ENCODE measurements at regions not wholly inside any gene's neighbourhood (a gene's known extent, or its start where the extent isn't known, plus 50 kb on each side); places are given as distances from the start of the nearest gene placed in this dataset.

DNA sequence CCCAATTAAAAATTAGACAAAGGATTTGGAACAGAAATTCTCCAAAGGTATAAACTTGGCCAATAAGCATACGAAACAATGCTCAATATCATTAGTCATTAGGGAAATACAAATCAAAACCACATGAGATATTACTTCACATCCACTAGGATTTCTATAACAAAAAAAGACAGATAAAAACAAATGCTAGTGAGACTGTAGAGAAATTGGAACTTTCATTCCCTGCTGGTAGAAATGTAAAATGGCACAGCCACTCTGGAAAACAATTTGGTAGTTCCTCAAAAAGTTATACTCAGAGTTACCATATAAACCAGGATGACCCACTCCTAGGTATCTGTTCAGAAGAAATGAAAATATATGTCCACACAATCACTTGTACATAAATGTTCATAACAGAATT lies 71.6 kb downstream of the RPL27A start:
- Histone ChIP-seq H3K36me3 (ENCODE audit: control insufficient read depth in 2 of 3, insufficient read depth in 3 of 3, low read length in 3 of 3) (no peaks in the 10 kb centered on the region), H3K27me3 (ENCODE audit: control insufficient read depth in 2 of 2, insufficient read depth in 2 of 2, low read length in 2 of 2) (no peaks in the 10 kb centered on the region), H3K27ac (ENCODE audit: low read depth, low read length) (no peak overlapping the region), H3K9me3 (ENCODE audit: control insufficient read depth in 2 of 3, low read length in 3 of 3) (no peaks in the 10 kb centered on the region), H3K4me3 (ENCODE audit: low read length) (no peak overlapping the region), H3K4me1 (ENCODE audit: control insufficient read depth in 2 of 2, insufficient read depth in 2 of 2, low read length in 2 of 2) (no peaks in the 10 kb centered on the region)
- ChIA-PET POLR2A (no interaction called here), CTCF (no interaction called here)
- Mint-ChIP-seq H3K27ac (no peak overlapping the region), H3K4me3 (no peak overlapping the region), H3K36me3 (peaks cover 0 to 5% (median 0%) of the 10 kb centered on the region in 5 donors), H3K4me1 (no peaks in the 10 kb centered on the region), H3K27me3 (peaks cover 5 to 17% (median 8%) of the 10 kb centered on the region in 5 donors), H3K9me3 (peaks cover 0 to 3% (median 0%) of the 10 kb centered on the region in 11 donors)
- intact Hi-C loops (cut with micrococcal nuclease) = no loop called here
- ATAC-seq = no peak
- DNase-seq = no peak

DNA sequence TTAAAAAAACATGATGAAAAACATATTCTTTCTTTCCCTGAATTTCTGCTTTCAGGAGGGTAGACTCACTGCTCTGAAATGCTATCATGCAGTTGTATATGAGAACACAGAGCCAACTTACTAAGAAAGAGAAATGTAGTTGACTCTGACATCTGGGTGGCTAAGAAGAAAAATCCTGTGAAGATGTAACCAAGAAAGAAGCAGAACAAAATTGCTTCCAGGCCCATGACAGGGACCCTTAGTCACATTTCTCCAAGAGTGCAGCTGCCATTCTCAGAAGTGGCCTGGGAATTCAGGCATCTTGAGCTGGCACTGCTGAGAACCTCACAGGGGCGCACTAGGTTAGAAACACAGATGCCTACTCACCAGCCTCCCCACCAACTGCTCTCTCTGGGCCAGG lies 73.6 kb downstream of the RPL27A start:
- H3K9me3 Mint-ChIP-seq = peaks cover 0 to 3% (median 0%) of the 10 kb centered on the region in 11 donors
- H3K27ac Mint-ChIP-seq = no peak overlapping the region
- ChIA-PET POLR2A (no interaction called here), CTCF (no interaction called here)
- Histone ChIP-seq H3K27me3 (ENCODE audit: control insufficient read depth in 2 of 2, insufficient read depth in 2 of 2, low read length in 2 of 2) (no peaks in the 10 kb centered on the region), H3K4me1 (ENCODE audit: control insufficient read depth in 2 of 2, insufficient read depth in 2 of 2, low read length in 2 of 2) (no peaks in the 10 kb centered on the region), H3K9me3 (ENCODE audit: control insufficient read depth in 2 of 3, low read length in 3 of 3) (no peaks in the 10 kb centered on the region), H3K4me3 (ENCODE audit: low read length) (no peak overlapping the region), H3K36me3 (ENCODE audit: control insufficient read depth in 2 of 3, insufficient read depth in 3 of 3, low read length in 3 of 3) (no peaks in the 10 kb centered on the region), H3K27ac (ENCODE audit: low read depth, low read length) (no peak overlapping the region)
- ATAC-seq (no peak), DNase-seq (no peak)
- intact Hi-C loops (cut with micrococcal nuclease) = no loop called here
- H3K36me3 Mint-ChIP-seq = peaks cover 0 to 5% (median 0%) of the 10 kb centered on the region in 5 donors
- H3K4me1 Mint-ChIP-seq = no peaks in the 10 kb centered on the region
- peaks cover 5 to 14% (median 8%) of the 10 kb centered on the region in 5 donors for H3K27me3 Mint-ChIP-seq
- no peak overlapping the region for H3K4me3 Mint-ChIP-seq

DNA sequence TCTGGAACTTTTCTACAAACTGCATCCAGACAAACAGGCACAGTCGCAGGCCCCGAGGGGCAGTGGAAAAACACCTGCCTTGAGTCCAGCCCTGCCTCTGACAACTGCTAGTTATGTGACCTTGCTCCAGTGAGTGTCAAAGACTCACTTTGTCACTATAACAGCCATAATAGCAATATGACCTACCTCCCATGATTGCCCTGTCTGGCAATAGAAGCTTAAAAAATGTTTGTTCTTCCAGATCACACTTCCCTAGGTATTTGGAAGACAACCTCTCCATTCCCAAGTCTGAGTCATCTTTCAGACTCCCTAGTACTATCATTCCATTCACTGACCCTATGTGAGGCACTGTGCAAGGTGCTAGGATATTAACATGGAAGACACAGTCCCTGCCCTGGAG lies 74.5 kb downstream of the RPL27A start:
- intact Hi-C loops (cut with micrococcal nuclease) = no loop called here
- CTCF ChIA-PET = no interaction called here
- H3K27ac ChIP-seq (ENCODE audit: low read depth, low read length) = no peak overlapping the region
- POLR2A ChIA-PET = no interaction called here
- no peaks in the 10 kb centered on the region for H3K9me3 ChIP-seq (ENCODE audit: control insufficient read depth in 2 of 3, low read length in 3 of 3)
- Mint-ChIP-seq H3K27ac (no peak overlapping the region), H3K27me3 (peaks cover 0 to 7% (median under 1%) of the 10 kb centered on the region in 5 donors), H3K4me3 (no peak overlapping the region), H3K36me3 (no peaks in the 10 kb centered on the region), H3K4me1 (no peaks in the 10 kb centered on the region), H3K9me3 (peaks cover 0 to 2% (median 0%) of the 10 kb centered on the region in 11 donors)
- H3K36me3 ChIP-seq (ENCODE audit: control insufficient read depth in 2 of 3, insufficient read depth in 3 of 3, low read length in 3 of 3) = no peaks in the 10 kb centered on the region
- no peaks in the 10 kb centered on the region for H3K27me3 ChIP-seq (ENCODE audit: control insufficient read depth in 2 of 2, insufficient read depth in 2 of 2, low read length in 2 of 2)
- no peak for ATAC-seq
- no peak for DNase-seq
- no peak overlapping the region for H3K4me3 ChIP-seq (ENCODE audit: low read length)
- H3K4me1 ChIP-seq (ENCODE audit: control insufficient read depth in 2 of 2, insufficient read depth in 2 of 2, low read length in 2 of 2) = no peaks in the 10 kb centered on the region

DNA sequence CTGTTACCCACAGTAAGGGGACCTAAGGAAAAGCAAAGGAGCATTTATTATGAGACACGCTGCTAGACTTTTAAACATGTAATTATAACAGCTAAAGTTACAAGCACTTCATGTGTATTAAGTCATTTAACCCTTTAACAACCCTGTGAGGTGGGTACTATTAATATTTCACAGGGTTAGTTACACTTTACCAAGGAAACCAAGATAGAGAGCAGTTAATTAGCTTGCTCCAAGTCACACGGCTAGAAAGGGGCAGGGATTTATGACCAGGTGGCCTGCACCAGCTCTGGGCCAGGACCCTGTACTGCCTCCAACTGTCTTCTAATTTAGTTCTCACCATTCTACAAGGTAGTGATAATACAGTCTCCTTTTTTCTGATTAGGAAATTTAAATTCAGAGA lies 74.9 kb downstream of the RPL27A start:
- Mint-ChIP-seq H3K36me3 (no peaks in the 10 kb centered on the region), H3K9me3 (no peaks in the 10 kb centered on the region), H3K4me3 (no peak overlapping the region), H3K27me3 (peaks cover 0 to 7% (median 0%) of the 10 kb centered on the region in 5 donors), H3K27ac (no peak overlapping the region), H3K4me1 (no peaks in the 10 kb centered on the region)
- H3K4me3 ChIP-seq (ENCODE audit: low read length) = no peak overlapping the region
- intact Hi-C loops (cut with micrococcal nuclease) = no loop called here
- H3K9me3 ChIP-seq (ENCODE audit: control insufficient read depth in 2 of 3, low read length in 3 of 3) = no peaks in the 10 kb centered on the region
- ATAC-seq = no peak
- no peaks in the 10 kb centered on the region for H3K27me3 ChIP-seq (ENCODE audit: control insufficient read depth in 2 of 2, insufficient read depth in 2 of 2, low read length in 2 of 2)
- ChIA-PET POLR2A (no interaction called here), CTCF (no interaction called here)
- DNase-seq = no peak
- no peaks in the 10 kb centered on the region for H3K36me3 ChIP-seq (ENCODE audit: control insufficient read depth in 2 of 3, insufficient read depth in 3 of 3, low read length in 3 of 3)
- no peak overlapping the region for H3K27ac ChIP-seq (ENCODE audit: low read depth, low read length)
- H3K4me1 ChIP-seq (ENCODE audit: control insufficient read depth in 2 of 2, insufficient read depth in 2 of 2, low read length in 2 of 2) = no peaks in the 10 kb centered on the region

GRCh38 chr11:8758619-8759169 lies 76.1 kb downstream of the RPL27A start:
- Mint-ChIP-seq H3K36me3 (no peaks in the 10 kb centered on the region), H3K4me3 (no peak overlapping the region), H3K27me3 (peaks cover 0 to 7% (median 3%) of the 10 kb centered on the region in 5 donors), H3K27ac (no peak overlapping the region), H3K9me3 (no peaks in the 10 kb centered on the region), H3K4me1 (no peaks in the 10 kb centered on the region)
- CTCF ChIA-PET = no interaction called here
- DNase-seq (no peak), ATAC-seq (no peak)
- POLR2A ChIA-PET = no interaction called here
- H3K27me3 ChIP-seq (ENCODE audit: control insufficient read depth in 2 of 2, insufficient read depth in 2 of 2, low read length in 2 of 2) = no peaks in the 10 kb centered on the region
- H3K4me3 ChIP-seq (ENCODE audit: low read length) = no peak overlapping the region
- no peaks in the 10 kb centered on the region for H3K4me1 ChIP-seq (ENCODE audit: control insufficient read depth in 2 of 2, insufficient read depth in 2 of 2, low read length in 2 of 2)
- intact Hi-C loops (cut with micrococcal nuclease) = no loop called here
- H3K27ac ChIP-seq (ENCODE audit: low read depth, low read length) = no peak overlapping the region
- H3K9me3 ChIP-seq (ENCODE audit: control insufficient read depth in 2 of 3, low read length in 3 of 3) = no peaks in the 10 kb centered on the region
- no peaks in the 10 kb centered on the region for H3K36me3 ChIP-seq (ENCODE audit: control insufficient read depth in 2 of 3, insufficient read depth in 3 of 3, low read length in 3 of 3)

DNA sequence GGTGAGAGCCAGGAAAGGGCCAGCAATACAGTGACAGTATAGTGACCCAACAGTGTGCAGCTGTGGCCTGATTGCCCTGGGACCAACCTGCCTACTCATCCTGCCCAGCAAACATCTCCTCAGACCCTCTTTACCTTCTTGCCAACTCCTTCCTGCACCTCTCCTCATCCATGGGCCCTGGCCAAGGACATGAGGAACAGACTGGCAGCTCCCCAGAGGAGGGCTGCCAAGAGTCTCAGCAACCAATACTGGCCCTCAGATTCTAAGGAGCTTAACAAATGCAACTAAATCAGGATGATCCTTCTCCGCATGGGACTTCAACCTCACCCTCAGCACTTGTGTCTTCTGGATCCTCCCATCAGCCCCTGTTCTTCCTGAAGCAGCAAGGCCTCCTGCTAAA lies 77.0 kb downstream of the RPL27A start:
- H3K27ac ChIP-seq (ENCODE audit: low read depth, low read length) = no peak overlapping the region
- intact Hi-C loops (cut with micrococcal nuclease) = no loop called here
- no peak for ATAC-seq
- no peak overlapping the region for H3K4me3 ChIP-seq (ENCODE audit: low read length)
- no peaks in the 10 kb centered on the region for H3K27me3 ChIP-seq (ENCODE audit: control insufficient read depth in 2 of 2, insufficient read depth in 2 of 2, low read length in 2 of 2)
- peaks cover 0 to 7% (median 3%) of the 10 kb centered on the region in 5 donors for H3K27me3 Mint-ChIP-seq
- no peak for DNase-seq
- CTCF ChIA-PET = no interaction called here
- H3K36me3 ChIP-seq (ENCODE audit: control insufficient read depth in 2 of 3, insufficient read depth in 3 of 3, low read length in 3 of 3) = no peaks in the 10 kb centered on the region
- H3K4me1 Mint-ChIP-seq = no peaks in the 10 kb centered on the region
- H3K9me3 ChIP-seq (ENCODE audit: control insufficient read depth in 2 of 3, low read length in 3 of 3) = no peaks in the 10 kb centered on the region
- H3K36me3 Mint-ChIP-seq = no peaks in the 10 kb centered on the region
- H3K4me1 ChIP-seq (ENCODE audit: control insufficient read depth in 2 of 2, insufficient read depth in 2 of 2, low read length in 2 of 2) = no peaks in the 10 kb centered on the region
- no peak overlapping the region for H3K4me3 Mint-ChIP-seq
- POLR2A ChIA-PET = no interaction called here
- H3K9me3 Mint-ChIP-seq = peaks cover 0 to 2% (median 0%) of the 10 kb centered on the region in 11 donors
- H3K27ac Mint-ChIP-seq = no peak overlapping the region

DNA sequence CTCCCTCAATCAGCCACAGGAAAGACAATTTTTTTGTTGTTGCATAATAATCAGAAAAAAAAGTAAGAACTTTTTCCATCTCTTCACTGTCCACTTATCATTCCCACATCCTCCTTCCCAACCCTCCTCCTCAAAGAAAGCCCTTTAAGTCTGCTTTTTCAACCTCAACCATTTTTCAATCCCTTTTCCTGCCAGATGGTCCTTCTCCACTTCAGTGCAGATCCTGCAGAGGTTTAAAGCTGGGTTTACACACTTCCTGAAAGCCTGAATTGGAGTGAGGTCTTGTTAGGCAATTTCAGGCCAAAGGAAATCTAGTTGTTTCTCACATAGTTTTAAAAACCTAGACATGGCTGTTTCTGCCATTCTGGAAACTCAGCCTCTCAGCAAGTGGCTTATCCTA lies 78.3 kb downstream of the RPL27A start:
- intact Hi-C loops (cut with micrococcal nuclease) = no loop called here
- no peaks in the 10 kb centered on the region for H3K9me3 ChIP-seq (ENCODE audit: control insufficient read depth in 2 of 3, low read length in 3 of 3)
- CTCF ChIA-PET = no interaction called here
- DNase-seq = no peak
- H3K36me3 ChIP-seq (ENCODE audit: control insufficient read depth in 2 of 3, insufficient read depth in 3 of 3, low read length in 3 of 3) = no peaks in the 10 kb centered on the region
- H3K4me1 ChIP-seq (ENCODE audit: control insufficient read depth in 2 of 2, insufficient read depth in 2 of 2, low read length in 2 of 2) = no peaks in the 10 kb centered on the region
- Mint-ChIP-seq H3K36me3 (no peaks in the 10 kb centered on the region), H3K27ac (no peak overlapping the region), H3K27me3 (peaks cover 0 to 5% (median 3%) of the 10 kb centered on the region in 5 donors), H3K4me1 (no peaks in the 10 kb centered on the region), H3K9me3 (peaks cover 0 to 2% (median 0%) of the 10 kb centered on the region in 11 donors), H3K4me3 (no peak overlapping the region)
- POLR2A ChIA-PET = no interaction called here
- no peaks in the 10 kb centered on the region for H3K27me3 ChIP-seq (ENCODE audit: control insufficient read depth in 2 of 2, insufficient read depth in 2 of 2, low read length in 2 of 2)
- H3K27ac ChIP-seq (ENCODE audit: low read depth, low read length) = no peak overlapping the region
- no peak for ATAC-seq
- H3K4me3 ChIP-seq (ENCODE audit: low read length) = no peak overlapping the region

Data from naive thymus-derived CD4-positive, alpha-beta T cell (primary cell).